Mesendoderm (in vitro differentiated cells): ENCODE measurements at regions not wholly inside any gene's neighbourhood (a gene's known extent, or its start where the extent isn't known, plus 50 kb on each side); places are given as distances from the start of the nearest gene placed in this dataset.

ENCODE experiments used
- DNase-seq: peaks from one replicate; pipeline ENCODE4 v3.0.0; 2013
- H2AK5ac ChIP-seq: 2 replicates; pipeline ENCODE4 v1.6.1; 2013; ENCODE audit warnings: low read length, inconsistent platforms
- H2BK120ac ChIP-seq: 2 replicates; pipeline ENCODE4 v1.6.1; 2013; ENCODE audit warnings: low read depth, mild to moderate bottlenecking, low read length, moderate library complexity, mixed read lengths
- H2BK15ac ChIP-seq: replicated peaks from 2 replicates; pipeline ENCODE4 v1.6.1; 2013; ENCODE audit warnings: low read depth, mild to moderate bottlenecking, moderate library complexity
- H2BK5ac ChIP-seq: 2 replicates; pipeline ENCODE4 v1.6.1; 2013; ENCODE audit warnings: low read length, inconsistent platforms
- H3K18ac ChIP-seq: 2 replicates; pipeline ENCODE4 v1.6.1; 2013; ENCODE audit warnings: mild to moderate bottlenecking, low read length, mixed read lengths
- H3K23ac ChIP-seq: one replicate; pipeline ENCODE4 v1.6.1; 2013; ENCODE audit warnings: low read length
- H3K27ac ChIP-seq: 2 replicates; pipeline ENCODE4 v1.5.1; 2013; ENCODE audit warnings: low read depth, mild to moderate bottlenecking, inconsistent platforms, low read length, moderate library complexity
- H3K27me3 ChIP-seq: 2 replicates; pipeline ENCODE4 v1.6.1; 2013; ENCODE audit warnings: low read length, control low read depth, mild to moderate bottlenecking, inconsistent platforms; ENCODE audit not compliant: insufficient read depth, poor library complexity
- H3K36me3 ChIP-seq: 2 replicates; pipeline ENCODE4 v1.6.1; 2013; ENCODE audit warnings: low read length, inconsistent platforms; ENCODE audit not compliant: control insufficient read depth, insufficient read depth
- H3K4ac ChIP-seq: one replicate; pipeline ENCODE4 v1.6.1; 2013; ENCODE audit warnings: low read depth, mild to moderate bottlenecking, low read length, moderate library complexity
- H3K4me1 ChIP-seq: 2 replicates; pipeline ENCODE4 v1.6.1; 2013; ENCODE audit warnings: low read depth, low read length, inconsistent platforms; ENCODE audit not compliant: control insufficient read depth
- H3K4me2 ChIP-seq: 2 replicates; pipeline ENCODE4 v1.6.1; 2013; ENCODE audit warnings: low read length
- H3K4me3 ChIP-seq: 2 replicates; pipeline ENCODE4 v1.5.1; 2013; ENCODE audit warnings: mild to moderate bottlenecking, low read length
- H3K56ac ChIP-seq: one replicate; pipeline ENCODE4 v1.6.1; 2013; ENCODE audit warnings: low read length
- H3K79me1 ChIP-seq: 2 replicates; pipeline ENCODE4 v1.6.1; 2013; ENCODE audit warnings: low read length, inconsistent platforms
- H3K79me2 ChIP-seq: 2 replicates; pipeline ENCODE4 v1.6.1; 2013; ENCODE audit warnings: mild to moderate bottlenecking, low read length; ENCODE audit not compliant: control insufficient read depth, insufficient read depth
- H3K9ac ChIP-seq: 2 replicates; pipeline ENCODE4 v1.6.1; 2013; ENCODE audit warnings: low read length, inconsistent platforms
- H4K5ac ChIP-seq: one replicate; pipeline ENCODE4 v1.6.1; 2013; ENCODE audit warnings: low read length
- H4K8ac ChIP-seq: one replicate; pipeline ENCODE4 v1.6.1; 2013; ENCODE audit warnings: low read depth, mild to moderate bottlenecking, control low read depth, low read length, moderate library complexity
- WGBS: extraction: QIAGEN DNeasy Blood & Tissue Kit; methylation state at CpG from one replicate; pipeline ENCODE4 v1.1.7; 2013; ENCODE audit warnings: low lambda C conversion rate, missing lambda C conversion rate; ENCODE audit not compliant: insufficient coverage; ENCODE audit errors: extremely low coverage; 5-methylcytosine and 5-hydroxymethylcytosine counted together

DNA sequence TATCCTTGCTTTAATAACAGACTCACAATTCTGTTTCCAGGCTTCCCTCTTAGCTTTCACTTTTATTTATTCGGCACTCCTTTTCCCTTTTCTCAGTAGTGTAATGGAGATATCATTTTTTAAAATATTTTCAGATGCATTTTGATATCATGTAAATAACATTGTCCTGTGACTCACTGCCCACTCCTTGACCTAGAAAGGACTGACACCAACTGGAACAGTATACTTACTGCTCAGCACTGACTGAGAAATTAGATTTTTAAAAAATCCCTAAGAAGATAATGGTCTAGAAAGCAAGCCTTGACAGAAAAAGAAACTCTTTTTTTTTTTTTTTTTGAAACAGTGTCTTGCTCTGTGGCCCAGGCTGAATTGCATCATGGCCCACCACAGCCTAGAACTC is 118.0 kb upstream of the FSCB start:
- no CpG with 5 or more reads among the region's 1 CpG for WGBS
- no peak for DNase-seq
- H3K9ac ChIP-seq: no peak overlapping the region
- H3K23ac ChIP-seq: no peak overlapping the region
- H2BK120ac ChIP-seq: no peak overlapping the region
- H3K18ac ChIP-seq: no peak overlapping the region
- H2BK5ac ChIP-seq: no peak overlapping the region
- H3K36me3 ChIP-seq: no peaks in the 10 kb centered on the region
- H3K4me2 ChIP-seq: no peak overlapping the region
- H3K4me3 ChIP-seq: no peak overlapping the region
- H3K4me1 ChIP-seq: no peaks in the 10 kb centered on the region
- H2BK15ac ChIP-seq: no peak overlapping the region
- H2AK5ac ChIP-seq: no peak overlapping the region
- no peak overlapping the region for H3K27ac ChIP-seq
- H4K8ac ChIP-seq: no peak overlapping the region
- no peak overlapping the region for H4K5ac ChIP-seq
- H3K4ac ChIP-seq: no peak overlapping the region
- no peaks in the 10 kb centered on the region for H3K27me3 ChIP-seq
- no peak overlapping the region for H3K56ac ChIP-seq
- no peaks in the 10 kb centered on the region for H3K79me1 ChIP-seq
- H3K79me2 ChIP-seq: no peaks in the 10 kb centered on the region

DNA sequence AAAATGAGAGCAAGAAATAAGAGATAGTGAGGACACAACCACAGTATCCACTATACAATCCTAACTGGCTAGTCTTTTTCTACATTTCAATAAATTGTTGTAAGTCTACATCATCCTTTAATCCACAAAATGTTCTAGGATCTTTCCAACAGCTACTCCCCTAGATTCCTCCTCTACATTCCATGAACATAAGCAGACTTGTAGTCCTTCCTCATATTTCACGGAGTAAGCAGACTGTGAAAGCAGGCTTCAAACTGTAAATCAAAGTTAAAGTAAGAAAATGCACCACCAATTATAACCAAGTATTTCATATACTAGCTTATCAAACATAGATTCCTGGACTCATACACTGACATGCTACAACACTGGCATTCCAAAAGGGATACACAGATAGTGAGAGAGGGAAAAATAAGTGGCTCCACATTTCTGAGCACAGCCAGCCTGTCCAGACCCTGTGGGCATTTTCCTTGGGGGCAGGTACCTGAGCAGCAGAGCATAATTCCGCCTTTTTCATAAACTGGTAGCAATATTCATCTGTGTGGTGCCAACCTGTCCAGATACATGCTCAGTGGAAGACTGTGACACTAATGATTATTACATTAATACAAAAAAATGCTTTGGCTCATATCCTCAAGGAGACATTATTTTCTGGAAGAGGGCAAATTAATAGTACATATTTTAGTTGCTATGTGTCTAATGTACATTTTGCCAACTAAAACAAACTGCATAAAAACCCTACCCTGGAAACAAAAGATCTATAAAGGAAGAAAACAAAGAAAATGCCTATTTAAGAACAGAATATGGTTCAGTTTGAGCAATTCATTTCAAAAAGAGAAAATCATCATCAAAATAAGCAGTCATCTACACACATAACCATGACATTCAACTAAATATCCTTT is 113.3 kb upstream of the FSCB start:
- no peaks in the 10 kb centered on the region for H3K36me3 ChIP-seq
- no peak overlapping the region for H3K9ac ChIP-seq
- no CpG with 5 or more reads among the region's 2 CpGs for WGBS
- no peak overlapping the region for H3K4ac ChIP-seq
- H4K5ac ChIP-seq: no peak overlapping the region
- H3K4me1 ChIP-seq: no peaks in the 10 kb centered on the region
- H2AK5ac ChIP-seq: no peak overlapping the region
- no peak overlapping the region for H3K4me3 ChIP-seq
- no peak for DNase-seq
- H3K79me1 ChIP-seq: no peaks in the 10 kb centered on the region
- H2BK15ac ChIP-seq: no peak overlapping the region
- H3K18ac ChIP-seq: no peak overlapping the region
- H3K23ac ChIP-seq: no peak overlapping the region
- H2BK120ac ChIP-seq: no peak overlapping the region
- H4K8ac ChIP-seq: no peak overlapping the region
- H3K4me2 ChIP-seq: no peak overlapping the region
- H3K27me3 ChIP-seq: no peaks in the 10 kb centered on the region
- no peak overlapping the region for H3K56ac ChIP-seq
- no peak overlapping the region for H2BK5ac ChIP-seq
- no peak overlapping the region for H3K27ac ChIP-seq
- H3K79me2 ChIP-seq: no peaks in the 10 kb centered on the region

DNA sequence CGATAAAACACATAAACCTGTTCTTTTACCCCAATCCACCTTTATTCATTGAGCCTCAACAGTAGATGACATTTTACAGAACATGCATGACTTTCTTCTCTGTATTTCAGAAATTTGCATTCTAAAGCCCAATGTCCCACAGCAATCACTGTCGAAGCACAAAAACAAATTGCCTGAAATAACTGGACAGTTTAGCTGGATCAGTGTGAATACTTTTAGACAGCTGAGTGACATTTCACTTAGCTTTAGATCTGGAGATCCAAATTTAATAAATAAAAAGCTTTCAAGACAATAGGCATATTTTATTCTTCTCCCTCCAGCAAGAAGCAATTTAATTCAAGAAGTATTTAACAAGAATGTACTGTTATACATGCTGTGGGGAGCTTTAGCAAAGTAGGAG is 109.1 kb upstream of the FSCB start:
- Histone ChIP-seq H4K8ac (no peak overlapping the region), H3K27me3 (no peaks in the 10 kb centered on the region), H3K4me2 (no peak overlapping the region), H3K23ac (no peak overlapping the region), H2AK5ac (no peak overlapping the region), H4K5ac (no peak overlapping the region), H2BK120ac (no peak overlapping the region), H3K36me3 (no peaks in the 10 kb centered on the region), H3K4me3 (no peak overlapping the region), H3K79me2 (no peaks in the 10 kb centered on the region), H3K27ac (no peak overlapping the region), H3K4ac (no peak overlapping the region), H2BK15ac (no peak overlapping the region), H3K4me1 (no peaks in the 10 kb centered on the region), H3K9ac (no peak overlapping the region), H3K56ac (no peak overlapping the region), H3K18ac (no peak overlapping the region), H3K79me1 (no peaks in the 10 kb centered on the region), H2BK5ac (no peak overlapping the region)
- DNase-seq: no peak
- WGBS: no CpG with 5 or more reads among the region's 2 CpGs

DNA sequence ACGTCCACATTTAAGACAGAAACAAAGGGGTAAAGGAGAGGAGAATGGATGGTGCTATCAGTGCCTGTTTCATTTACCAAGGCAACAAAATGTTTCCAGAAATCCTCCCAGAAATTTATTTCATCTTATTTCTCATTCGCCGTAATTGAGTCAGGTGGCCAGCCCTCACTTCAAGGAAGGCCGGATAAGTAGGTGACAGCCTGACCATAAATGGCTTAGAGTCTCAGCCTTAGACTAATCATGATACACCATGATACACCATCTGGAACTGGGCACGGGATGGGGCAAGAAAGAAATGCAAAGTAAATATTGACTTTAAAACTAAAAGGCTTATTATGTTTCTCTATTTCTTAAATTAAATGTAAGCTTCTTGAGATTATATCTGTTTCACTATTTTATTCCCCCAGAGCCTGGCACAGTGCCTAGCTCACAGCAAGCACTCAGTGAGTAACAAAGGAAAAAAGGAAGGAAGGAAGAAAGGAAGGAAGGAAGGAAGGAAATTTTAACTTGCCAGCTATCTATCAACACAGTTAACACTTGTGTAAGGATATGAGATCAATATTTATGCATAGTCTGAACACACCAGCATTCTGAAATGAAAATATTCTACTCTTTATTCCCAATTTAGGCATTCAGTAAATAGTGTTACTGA is 106.1 kb upstream of the FSCB start:
- WGBS: no CpG with 5 or more reads among the region's 5 CpGs
- no peak overlapping the region for H3K18ac ChIP-seq
- H3K79me1 ChIP-seq: no peaks in the 10 kb centered on the region
- H3K4me1 ChIP-seq: no peaks in the 10 kb centered on the region
- H2BK120ac ChIP-seq: no peak overlapping the region
- no peak overlapping the region for H2BK15ac ChIP-seq
- H3K4me3 ChIP-seq: no peak overlapping the region
- H3K4me2 ChIP-seq: no peak overlapping the region
- H3K4ac ChIP-seq: no peak overlapping the region
- H4K5ac ChIP-seq: no peak overlapping the region
- H3K56ac ChIP-seq: no peak overlapping the region
- H3K23ac ChIP-seq: no peak overlapping the region
- H4K8ac ChIP-seq: no peak overlapping the region
- H3K9ac ChIP-seq: no peak overlapping the region
- no peak for DNase-seq
- no peaks in the 10 kb centered on the region for H3K27me3 ChIP-seq
- no peaks in the 10 kb centered on the region for H3K36me3 ChIP-seq
- no peak overlapping the region for H2AK5ac ChIP-seq
- H2BK5ac ChIP-seq: no peak overlapping the region
- no peak overlapping the region for H3K27ac ChIP-seq
- H3K79me2 ChIP-seq: no peaks in the 10 kb centered on the region

GRCh38 chr14:44612002-44612401 is 104.9 kb upstream of the FSCB start:
- no peaks in the 10 kb centered on the region for H3K27me3 ChIP-seq
- H3K9ac ChIP-seq: no peak overlapping the region
- no peak overlapping the region for H3K56ac ChIP-seq
- WGBS: no CpG with 5 or more reads among the region's 4 CpGs
- no peak overlapping the region for H3K23ac ChIP-seq
- H3K79me1 ChIP-seq: no peaks in the 10 kb centered on the region
- H4K8ac ChIP-seq: no peak overlapping the region
- no peak overlapping the region for H3K4me2 ChIP-seq
- no peak for DNase-seq
- H3K36me3 ChIP-seq: no peaks in the 10 kb centered on the region
- H4K5ac ChIP-seq: no peak overlapping the region
- no peak overlapping the region for H2BK120ac ChIP-seq
- H3K27ac ChIP-seq: no peak overlapping the region
- no peak overlapping the region for H3K4ac ChIP-seq
- H2AK5ac ChIP-seq: no peak overlapping the region
- no peak overlapping the region for H3K4me3 ChIP-seq
- no peak overlapping the region for H2BK15ac ChIP-seq
- H2BK5ac ChIP-seq: no peak overlapping the region
- no peak overlapping the region for H3K18ac ChIP-seq
- no peaks in the 10 kb centered on the region for H3K4me1 ChIP-seq
- no peaks in the 10 kb centered on the region for H3K79me2 ChIP-seq
